RPMI8226 (cell line): ENCODE measurements at regions not wholly inside any gene's neighbourhood (a gene's known extent, or its start where the extent isn't known, plus 50 kb on each side); places are given as distances from the start of the nearest gene placed in this dataset.
"Not testable (repeated sequence)": the region's sequence is repeated elsewhere in the genome, so short reads cannot be mapped to it uniquely, and the experiment has no call there.

Experiments
- DNase-seq: peaks from one replicate; pipeline ENCODE4 v3.0.0-alpha.2; 2015

DNA sequence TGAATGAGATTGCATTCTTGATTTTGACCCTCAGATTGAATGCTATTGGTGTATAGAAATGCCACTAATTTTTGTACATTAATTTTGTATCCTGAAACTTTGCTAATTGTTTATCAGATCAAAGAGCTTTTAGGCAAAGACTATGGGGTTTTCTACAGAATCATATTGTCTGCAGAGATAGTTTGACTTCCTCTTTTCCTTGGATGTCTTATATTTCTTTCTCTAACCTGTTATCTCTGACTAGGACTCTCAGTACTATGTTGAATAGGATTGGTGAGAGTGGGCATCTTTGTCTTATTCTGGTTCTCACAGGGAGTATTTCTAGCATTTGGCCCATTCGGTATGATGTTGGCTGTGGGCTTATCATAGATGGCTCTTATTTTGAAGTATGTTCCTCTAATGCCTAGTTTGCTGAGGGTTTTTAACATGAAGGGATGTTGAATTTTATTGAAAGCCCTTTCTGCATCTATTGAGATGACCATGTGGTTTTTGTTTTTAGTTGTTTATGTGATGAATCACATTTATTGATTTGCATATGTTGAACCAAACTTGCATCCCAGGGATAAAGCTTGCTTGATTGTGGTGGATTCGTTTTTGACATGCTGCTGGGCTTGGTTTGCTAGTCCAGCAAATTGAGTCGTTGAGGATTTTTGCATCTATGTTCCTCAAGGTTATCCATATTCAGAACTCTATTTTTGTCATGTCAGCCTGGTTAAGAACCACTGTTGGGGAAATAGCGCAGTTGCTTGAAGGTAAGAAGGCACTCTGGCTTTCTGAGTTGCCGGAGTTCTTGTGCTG, 85.8 kb upstream of the NOTCH2NLA start:
- DNase-seq, result not testable (repeated sequence)

GRCh38 chr1:146310579-146310978, 81.8 kb upstream of the NOTCH2NLA start:
- DNase-seq, result not testable (repeated sequence)

DNA sequence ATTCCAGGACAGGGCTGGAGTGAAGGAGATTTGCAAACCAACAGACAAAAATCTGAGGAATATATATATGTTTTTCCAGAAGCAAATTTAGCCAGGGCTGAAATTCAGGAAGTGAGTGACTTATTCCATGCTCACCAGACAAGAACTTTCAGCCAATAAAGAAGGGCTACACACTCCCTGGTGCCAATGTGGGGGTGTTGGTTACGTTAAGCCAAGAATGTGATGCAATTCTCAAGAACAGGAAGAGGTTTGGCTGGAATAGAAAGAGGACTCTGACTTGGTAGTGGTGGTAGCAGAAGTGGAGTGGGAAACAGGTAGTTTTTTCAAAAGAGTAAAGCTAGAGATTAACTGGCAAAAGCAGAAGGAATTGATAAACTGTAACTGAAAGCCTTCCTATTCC, 80.6 kb upstream of the NOTCH2NLA start:
- DNase-seq, result not testable (repeated sequence)

GRCh38 chr1:146308892-146309291, 80.1 kb upstream of the NOTCH2NLA start:
- DNase-seq, result not testable (repeated sequence)

GRCh38 chr1:146308152-146308551, 79.3 kb upstream of the NOTCH2NLA start:
- not testable (repeated sequence) for DNase-seq

DNA sequence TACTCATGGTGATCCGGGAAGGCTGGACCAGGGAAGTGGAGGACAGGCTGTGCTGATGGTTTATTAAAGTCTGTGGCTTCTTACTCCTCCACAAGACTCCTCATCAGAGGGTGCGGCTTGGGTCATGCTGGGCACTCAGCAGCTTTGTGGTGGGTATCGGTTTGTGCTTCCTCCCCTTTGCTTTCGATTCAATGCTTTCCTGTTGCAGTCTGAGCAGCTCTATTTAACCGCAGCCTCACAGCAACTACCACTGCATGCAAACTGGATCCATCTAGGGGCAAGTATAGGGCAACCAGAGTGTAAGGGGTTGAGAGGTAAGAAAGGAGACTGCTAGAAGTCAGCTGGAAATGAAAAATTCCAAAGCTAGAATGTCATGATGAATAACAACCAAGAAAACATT, 78.8 kb upstream of the NOTCH2NLA start:
- DNase-seq, result not testable (repeated sequence)

DNA sequence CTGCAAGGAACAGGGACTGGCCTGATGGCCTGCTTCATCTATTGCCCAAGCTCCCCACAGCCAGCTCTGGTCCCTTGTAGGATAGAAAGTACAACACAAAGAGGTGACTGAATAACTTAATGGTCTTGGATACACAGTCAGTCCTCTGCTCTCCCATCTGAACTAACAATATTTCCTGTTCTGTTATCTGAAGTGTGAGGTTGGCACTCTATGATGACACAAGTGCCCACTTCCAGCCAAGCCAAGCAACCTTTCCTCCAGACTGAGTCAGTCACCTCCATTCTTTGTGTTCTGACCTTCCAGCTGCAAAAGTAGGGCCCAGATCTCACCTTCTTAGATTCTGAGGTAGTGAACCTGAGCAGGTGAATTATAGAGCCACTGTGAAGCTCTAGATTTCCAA, 77.8 kb upstream of the NOTCH2NLA start:
- DNase-seq, result not testable (repeated sequence)

DNA sequence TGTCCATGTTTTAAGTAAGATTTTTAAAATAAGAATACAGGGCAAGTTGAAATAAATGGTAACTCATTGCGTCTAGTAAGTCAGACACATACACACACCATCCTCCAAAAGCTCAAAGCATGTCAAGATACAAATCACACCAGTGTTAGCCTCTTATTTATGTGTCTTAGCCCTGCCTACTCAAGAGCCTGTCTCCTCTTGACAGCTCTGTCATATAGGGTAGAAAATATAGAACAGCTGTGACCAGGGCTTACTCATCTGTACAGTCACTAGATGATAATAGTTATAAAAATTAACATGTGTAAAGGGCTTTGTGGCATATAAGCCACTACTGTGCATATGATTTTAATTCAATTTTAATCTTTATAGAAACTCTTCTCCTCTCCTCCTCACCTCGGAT, 76.6 kb upstream of the NOTCH2NLA start:
- not testable (repeated sequence) for DNase-seq

- DNase-seq, result not testable (repeated sequence)
These were observed 69.7 kb upstream of the NOTCH2NLA start for GRCh38 chr1:146298575-146298897.

DNA sequence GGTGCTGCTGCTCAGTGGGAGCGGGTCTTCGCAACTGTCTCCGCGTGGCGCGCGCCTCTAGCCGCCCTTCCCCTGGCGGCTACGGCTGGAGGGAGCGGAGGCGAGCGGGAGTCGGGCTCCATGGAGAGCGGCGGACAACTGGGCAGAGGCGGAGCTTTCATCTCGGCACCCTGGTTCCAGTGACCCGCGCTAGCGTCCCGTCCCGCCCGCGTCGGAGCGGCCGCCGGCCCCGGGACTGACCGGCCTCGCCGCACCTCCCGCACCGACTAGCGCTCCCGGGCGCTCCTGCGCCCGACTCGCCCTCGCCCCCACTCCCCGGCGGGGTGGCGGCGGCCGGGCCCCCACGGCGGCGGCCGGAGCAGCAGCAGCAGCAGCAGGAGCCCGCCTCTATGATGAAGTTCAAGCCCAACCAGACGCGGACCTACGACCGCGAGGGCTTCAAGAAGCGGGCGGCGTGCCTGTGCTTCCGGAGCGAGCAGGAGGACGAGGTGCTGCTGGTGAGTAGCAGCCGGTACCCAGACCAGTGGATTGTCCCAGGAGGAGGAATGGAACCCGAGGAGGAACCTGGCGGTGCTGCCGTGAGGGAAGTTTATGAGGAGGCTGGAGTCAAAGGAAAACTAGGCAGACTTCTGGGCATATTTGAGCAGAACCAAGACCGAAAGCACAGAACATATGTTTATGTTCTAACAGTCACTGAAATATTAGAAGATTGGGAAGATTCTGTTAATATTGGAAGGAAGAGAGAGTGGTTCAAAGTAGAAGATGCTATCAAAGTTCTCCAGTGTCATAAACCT, 69.2 kb upstream of the NOTCH2NLA start:
- DNase-seq, result not testable (repeated sequence)

- not testable (repeated sequence) for DNase-seq
These were observed 64.4 kb upstream of the NOTCH2NLA start for GRCh38 chr1:146292940-146293936.

DNA sequence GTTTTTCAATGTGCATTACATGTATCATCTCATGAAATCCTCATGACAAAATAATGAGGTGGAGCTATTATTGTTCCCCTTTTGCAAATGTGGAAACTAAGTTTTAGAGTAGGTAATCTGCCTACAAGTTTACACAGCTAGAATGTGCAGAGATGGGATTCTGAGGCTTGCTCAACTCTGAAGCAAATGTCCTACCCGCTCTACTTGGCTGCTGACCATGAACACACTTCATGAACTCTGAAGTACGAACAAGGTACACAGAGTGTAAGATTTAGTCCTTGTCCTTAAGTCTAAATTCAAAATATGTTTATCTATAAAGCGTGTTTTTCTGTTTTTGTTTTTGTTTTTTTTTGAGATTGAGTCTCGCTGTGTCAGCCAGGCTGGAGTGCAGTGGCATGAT, 63.6 kb upstream of the NOTCH2NLA start:
- DNase-seq, result not testable (repeated sequence)

- not testable (repeated sequence) for DNase-seq
These were observed 59.1 kb upstream of the NOTCH2NLA start for GRCh38 chr1:146287881-146288280.

GRCh38 chr1:146284760-146285159, 55.9 kb upstream of the NOTCH2NLA start:
- DNase-seq, result not testable (repeated sequence)

DNA sequence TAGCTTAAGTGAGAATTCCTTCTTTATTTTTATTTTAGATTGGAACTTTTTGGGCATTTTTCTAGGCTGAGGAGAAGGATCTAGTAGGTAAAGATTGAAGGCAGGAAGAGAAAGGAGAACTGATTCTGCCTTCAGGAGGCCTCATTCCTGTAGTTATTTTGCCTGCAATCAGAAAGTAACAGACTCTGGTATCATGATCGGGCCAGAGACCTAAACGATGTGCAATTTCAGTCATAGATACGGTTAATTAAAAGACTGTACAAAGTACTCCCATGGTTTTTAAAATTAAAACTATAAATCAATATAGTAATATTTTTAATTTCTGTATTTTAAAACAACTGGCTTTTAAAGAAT, 54.7 kb upstream of the NOTCH2NLA start:
- DNase-seq, result not testable (repeated sequence)

DNA sequence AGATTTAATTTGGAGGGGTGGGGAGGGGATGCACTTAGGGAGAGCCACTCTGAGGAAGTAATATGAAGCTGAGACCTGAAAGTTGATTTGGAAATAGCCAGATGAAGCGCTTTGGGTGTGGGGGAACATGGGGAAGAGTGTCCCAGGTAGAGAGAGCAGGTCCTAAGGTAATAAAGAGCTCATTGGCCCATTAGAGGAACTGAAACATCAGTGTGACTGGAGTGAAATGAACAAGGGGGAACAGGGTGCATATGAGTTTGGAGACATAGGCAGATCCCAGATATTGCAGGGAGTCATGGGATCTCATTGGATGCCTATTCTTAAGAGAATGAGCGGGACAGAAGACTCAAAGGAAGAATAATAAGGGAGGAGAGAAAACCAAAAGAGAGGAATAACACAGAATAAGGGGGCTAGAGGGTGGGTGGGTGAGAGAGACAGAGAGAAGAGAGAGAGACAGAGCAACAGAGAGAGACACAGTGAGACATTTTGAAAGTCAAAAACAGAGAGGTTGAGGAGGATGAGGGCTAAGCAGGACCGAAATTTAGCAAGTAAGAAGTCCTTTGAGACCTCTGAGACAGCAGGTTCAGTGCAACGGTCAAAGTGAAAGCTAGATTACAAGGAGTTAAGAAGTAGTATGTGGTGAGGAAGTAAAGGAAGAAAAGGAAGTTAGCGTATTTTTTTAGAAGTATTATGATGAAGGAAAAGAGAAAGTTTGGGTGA, 54.1 kb upstream of the NOTCH2NLA start:
- DNase-seq, result not testable (repeated sequence)

- DNase-seq, result not testable (repeated sequence)
These were observed 52.7 kb upstream of the NOTCH2NLA start for GRCh38 chr1:146281522-146281921.

DNA sequence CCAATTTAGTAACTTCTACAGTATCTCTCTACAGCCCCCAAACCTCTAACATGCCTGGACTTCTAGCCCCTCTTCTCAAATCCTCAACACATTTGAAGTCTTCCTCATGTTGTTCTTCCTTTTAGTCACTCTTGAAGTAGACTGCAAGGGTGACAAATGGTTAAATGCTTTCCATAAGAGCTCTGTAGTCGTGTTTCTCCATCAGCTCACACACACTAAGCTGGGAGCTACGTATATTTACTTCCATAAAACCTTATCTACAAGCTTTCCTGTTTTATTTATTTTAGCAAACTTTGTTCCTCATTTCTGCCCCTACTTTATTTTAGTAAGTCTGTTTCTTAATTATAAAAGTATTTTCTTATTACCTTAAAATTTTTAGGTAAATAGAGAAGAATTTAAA, 49.9 kb upstream of the NOTCH2NLA start:
- DNase-seq, result not testable (repeated sequence)
